ENCODE measurements at regions not wholly inside any gene's neighbourhood (a gene's known extent, or its start where the extent isn't known, plus 50 kb on each side); places are given as distances from the start of the nearest gene placed in this dataset.

- H3K36me3 ChIP-seq (ENCODE audit: insufficient read depth): no peaks in the 10 kb centered on the region
- peaks cover 5% of the 10 kb centered on the region for H3K79me2 ChIP-seq (replicated peaks; ENCODE audit: insufficient read depth)
- H3K4me2 ChIP-seq: no peak overlapping the region
- H3K4me1 ChIP-seq (ENCODE audit: insufficient read depth): no peaks in the 10 kb centered on the region; the same call in 1 of the 2 replicates
- H3F3A ChIP-seq (replicated peaks; ENCODE audit: low read depth): no peaks in the 10 kb centered on the region
- H3K27ac ChIP-seq (ENCODE audit: low read depth): no peak overlapping the region
- Mint-ChIP-seq H3K27ac (no peak overlapping the region), H3K27me3 (ENCODE audit: insufficient read depth, low read depth, poor library complexity) (peaks cover 18% of the 10 kb centered on the region), H3K9me3 (no peaks in the 10 kb centered on the region), H3K36me3 (ENCODE audit: low read depth) (no peaks in the 10 kb centered on the region), H3K4me1 (peaks cover 24% of the 10 kb centered on the region), H3K4me3 (no peak overlapping the region)
- H3K27me3 ChIP-seq (ENCODE audit: insufficient read depth): no peaks in the 10 kb centered on the region
- TF ChIP-seq STAT1 (IDR thresholded peaks at IDR 0.05; ENCODE audit: unreplicated experiment) (no peak), CTCF (conservative IDR thresholded peaks at IDR 0.05; ENCODE audit: low read depth in 2 of 2) (no peak), ZNF331 (CRISPR knock-in tag; IDR thresholded peaks at IDR 0.05; ENCODE audit: low read depth) (no peak), CREB1 (CRISPR knock-in tag; IDR thresholded peaks at IDR 0.05; ENCODE audit: low read depth) (no peak), NANOG (IDR thresholded peaks at IDR 0.05; ENCODE audit: borderline replicate concordance) (no peak), ZNF114 (CRISPR knock-in tag; IDR thresholded peaks at IDR 0.05) (no peak), EZH2phosphoT487 (IDR thresholded peaks at IDR 0.05; ENCODE audit: unreplicated experiment) (no peak), ETS1 (IDR thresholded peaks at IDR 0.05) (no peak), EZH2 (IDR thresholded peaks at IDR 0.05; ENCODE audit: low read depth, unreplicated experiment) (no peak)
- H3K9me2 ChIP-seq (ENCODE audit: insufficient read depth): no peaks in the 10 kb centered on the region
- no peak for ATAC-seq
- DNase-seq (ENCODE audit: low spot score): no peak
- no peak overlapping the region for H3K4me3 ChIP-seq
- H2AFZ ChIP-seq: no peak overlapping the region
- peaks cover 11% of the 10 kb centered on the region; the same call in 1 of the 2 replicates for H4K20me1 ChIP-seq (replicated peaks; ENCODE audit: insufficient read depth)
Observed at GRCh38 chr11:70597006-70597555, 198.8 kb downstream of the CTTN start.

GRCh38 chr11:70597751-70598625 is 199.7 kb downstream of the CTTN start:
- Histone ChIP-seq H3K27me3 (ENCODE audit: insufficient read depth) (no peaks in the 10 kb centered on the region), H3K27ac (ENCODE audit: low read depth) (no peak overlapping the region), H3K4me2 (no peak overlapping the region), H3K79me2 (replicated peaks; ENCODE audit: insufficient read depth) (peaks cover 5% of the 10 kb centered on the region), H2AFZ (no peak overlapping the region), H4K20me1 (replicated peaks; ENCODE audit: insufficient read depth) (peaks cover 11% of the 10 kb centered on the region; the same call in 1 of the 2 replicates), H3K4me3 (no peak overlapping the region), H3K36me3 (ENCODE audit: insufficient read depth) (no peaks in the 10 kb centered on the region), H3F3A (replicated peaks; ENCODE audit: low read depth) (no peaks in the 10 kb centered on the region), H3K4me1 (ENCODE audit: insufficient read depth) (no peaks in the 10 kb centered on the region; the same call in 1 of the 2 replicates), H3K9me2 (ENCODE audit: insufficient read depth) (no peaks in the 10 kb centered on the region)
- H3K4me1 Mint-ChIP-seq: peaks cover 28% of the 10 kb centered on the region
- H3K4me3 Mint-ChIP-seq: no peak overlapping the region
- no peaks in the 10 kb centered on the region for H3K9me3 Mint-ChIP-seq
- DNase-seq (ENCODE audit: low spot score): no peak
- peaks cover 20% of the 10 kb centered on the region for H3K27me3 Mint-ChIP-seq (ENCODE audit: insufficient read depth, low read depth, poor library complexity)
- H3K27ac Mint-ChIP-seq: no peak overlapping the region
- no peak for ATAC-seq
- H3K36me3 Mint-ChIP-seq (ENCODE audit: low read depth): no peaks in the 10 kb centered on the region
- TF ChIP-seq CTCF (conservative IDR thresholded peaks at IDR 0.05; ENCODE audit: low read depth in 2 of 2) (no peak), CREB1 (CRISPR knock-in tag; IDR thresholded peaks at IDR 0.05; ENCODE audit: low read depth) (no peak), JUNB (IDR thresholded peaks at IDR 0.05; ENCODE audit: unreplicated experiment) (no peak)

Data from GM23338 (cell line).